SK-N-SH (cell line): ENCODE measurements at regions not wholly inside any gene's neighbourhood (a gene's known extent, or its start where the extent isn't known, plus 50 kb on each side); places are given as distances from the start of the nearest gene placed in this dataset.

ENCODE experiments used
- CTCF ChIA-PET: fragments of 300-600, 350-600 bp; formaldehyde crosslinking; extraction: SDS; loops from one replicate; lab custom pipeline; 2021; lab: Yijun Ruan, JAX
- POLR2A ChIA-PET: fragments of 350-600 bp; sonication (Branson Sonifier 250); formaldehyde crosslinking; extraction: SDS; loops from one replicate; lab custom pipeline; 2020; ENCODE audit warnings: antibody characterized with exemption, inconsistent platforms; lab: Yijun Ruan, JAX
- DNase-seq: peaks from one replicate; pipeline ENCODE4 v3.0.0; 2012
- H2AFZ ChIP-seq: fragments of 200-600 bp; sonication (generic); 2 replicates; pipeline ENCODE4 v1.8.1; 2016; ENCODE audit warnings: antibody characterized with exemption, mild to moderate bottlenecking, low read depth
- H3F3A ChIP-seq: fragments of 200-600 bp; sonication (generic); replicated peaks from 2 replicates; pipeline ENCODE3; 2016; ENCODE audit warnings: antibody characterized with exemption, mild to moderate bottlenecking; ENCODE audit not compliant: insufficient read depth
- H3K27ac ChIP-seq, 2 experiments: fragments of 200-500 bp in 1 of 2; fragments of 200-600 bp in 1 of 2; sonication (Bioruptor generic) in 1 of 2; sonication (generic), shearing (Covaris generic) in 1 of 2; 2 replicates each; pipeline versions ENCODE4 v1.5.1 to v1.6.1; 2014 to 2016; ENCODE audit warnings: low read depth in 2 of 2, inconsistent platforms in 1 of 2, low read length in 1 of 2, mild to moderate bottlenecking in 1 of 2, mixed read lengths in 1 of 2
- H3K27me3 ChIP-seq: fragments of 200-600 bp; sonication (generic), shearing (Covaris generic); 2 replicates; pipeline ENCODE4 v1.6.1; 2016; ENCODE audit warnings: mixed run types; ENCODE audit not compliant: insufficient read depth
- H3K36me3 ChIP-seq, 2 experiments: fragments of 200-500 bp in 1 of 2; fragments of 200-600 bp in 1 of 2; sonication (Bioruptor generic) in 1 of 2; sonication (generic) in 1 of 2; replicated peaks in 1 of 2; 2 replicates each; pipeline versions ENCODE3 to v1.5.1; 2014 to 2016; ENCODE audit warnings: low read length in 1 of 2, mild to moderate bottlenecking in 1 of 2; ENCODE audit not compliant: insufficient read depth in 2 of 2, control insufficient read depth in 1 of 2
- H3K4me1 ChIP-seq, 2 experiments: fragments of 200-500 bp in 1 of 2; fragments of 200-600 bp in 1 of 2; sonication (Bioruptor generic) in 1 of 2; sonication (generic), shearing (Covaris generic) in 1 of 2; 2 replicates each; pipeline versions ENCODE4 v1.5.1 to v1.6.1; 2014 to 2016; ENCODE audit warnings: low read depth in 1 of 2, low read length in 1 of 2, mixed run types in 1 of 2; ENCODE audit not compliant: insufficient read depth in 2 of 2, control insufficient read depth in 1 of 2
- H3K4me2 ChIP-seq: fragments of 200-600 bp; sonication (generic), shearing (Covaris generic); 2 replicates; pipeline ENCODE4 v1.6.1; 2017; ENCODE audit warnings: mixed run types
- H3K4me3 ChIP-seq, 2 experiments: fragments of 200-500 bp in 1 of 2; fragments of 200-600 bp in 1 of 2; sonication (Bioruptor generic) in 1 of 2; sonication (generic), shearing (Covaris generic) in 1 of 2; 2 replicates each; pipeline versions ENCODE4 v1.5.1 to v1.8.1; 2014 to 2016; ENCODE audit warnings: low read depth in 2 of 2, inconsistent platforms in 1 of 2, low read length in 1 of 2, mild to moderate bottlenecking in 1 of 2, mixed read lengths in 1 of 2, moderate library complexity in 1 of 2
- H3K79me2 ChIP-seq: fragments of 200-600 bp; sonication (generic); 2 replicates; pipeline ENCODE4 v1.8.1; 2017; ENCODE audit warnings: mild to moderate bottlenecking; ENCODE audit not compliant: insufficient read depth
- H3K9ac ChIP-seq: fragments of 200-600 bp; sonication (generic); 2 replicates; pipeline ENCODE4 v1.6.1; 2017; ENCODE audit warnings: mixed run types
- H3K9me2 ChIP-seq: fragments of 200-600 bp; sonication (generic); 2 replicates; pipeline ENCODE4 v1.6.1; 2017; ENCODE audit warnings: mixed run types
- H3K9me3 ChIP-seq: fragments of 200-600 bp; sonication (generic); 2 replicates; pipeline ENCODE4 v1.6.1; 2017; ENCODE audit warnings: mixed run types, mild to moderate bottlenecking, moderate library complexity
- H4K20me1 ChIP-seq: fragments of 200-600 bp; sonication (generic); 2 replicates; pipeline ENCODE4 v1.6.1; 2017; ENCODE audit warnings: mild to moderate bottlenecking, mixed run types; ENCODE audit not compliant: insufficient read depth
- CTCF ChIP-seq: fragments of 200-600 bp; sonication (generic); IDR thresholded peaks from 2 replicates; pipeline ENCODE4 v1.6.1; 2017; ENCODE audit warnings: antibody characterized with exemption, mild to moderate bottlenecking, moderate library complexity
- ELF1 ChIP-seq: IDR thresholded peaks from 2 replicates; pipeline ENCODE4 v1.4.0; 2012
- GABPA ChIP-seq: IDR thresholded peaks from 2 replicates; pipeline ENCODE4 v1.4.0; 2012; ENCODE audit warnings: low read depth, mild to moderate bottlenecking
- PBX3 ChIP-seq: IDR thresholded peaks from 2 replicates; pipeline ENCODE4; 2012
- RAD21 ChIP-seq: IDR thresholded peaks from 2 replicates; pipeline ENCODE4 v1.6.1; 2012; ENCODE audit warnings: mild to moderate bottlenecking, low read length
- RCOR1 ChIP-seq: fragments of 150-350 bp; IDR thresholded peaks from 2 replicates; pipeline ENCODE4 v1.6.1; 2017; ENCODE audit warnings: antibody characterized with exemption, low read length
- REST ChIP-seq: IDR thresholded peaks from 2 replicates; pipeline ENCODE4 v1.6.1; 2012; ENCODE audit warnings: mild to moderate bottlenecking, low read depth, low read length, moderate library complexity
- SIN3A ChIP-seq: IDR thresholded peaks from 2 replicates; pipeline ENCODE4 v1.6.1; 2012; ENCODE audit warnings: low read depth, mild to moderate bottlenecking, low read length, moderate library complexity, borderline replicate concordance
- TEAD4 ChIP-seq: IDR thresholded peaks from 2 replicates; pipeline ENCODE4 v1.4.0; 2012; ENCODE audit warnings: mild to moderate bottlenecking, borderline replicate concordance; ENCODE audit not compliant: insufficient read depth
- YY1 ChIP-seq: IDR thresholded peaks from 2 replicates; pipeline ENCODE4 v1.4.0; 2012; ENCODE audit warnings: low read depth, mild to moderate bottlenecking
- ZBTB33 ChIP-seq: IDR thresholded peaks from 2 replicates; pipeline ENCODE4 v1.4.0; 2012; ENCODE audit warnings: low read depth, borderline replicate concordance
- WGBS: methylation state at CpG from one replicate; pipeline ENCODE4 v1.1.6; 2017; ENCODE audit warnings: low lambda C conversion rate; 5-methylcytosine and 5-hydroxymethylcytosine counted together

GRCh38 chrX:21132686-21133393, 241.4 kb upstream of the CNKSR2 start:
- no peaks in the 10 kb centered on the region for H3F3A ChIP-seq
- H3K4me3 ChIP-seq, result no peak overlapping the region
- H3K27ac ChIP-seq, result no peak overlapping the region
- H3K9me2 ChIP-seq, result no peaks in the 10 kb centered on the region
- CTCF ChIA-PET, result no interaction called here
- no peaks in the 10 kb centered on the region for H3K36me3 ChIP-seq
- no peaks in the 10 kb centered on the region for H4K20me1 ChIP-seq
- no peaks in the 10 kb centered on the region for H3K9me3 ChIP-seq
- H3K27me3 ChIP-seq, result no peaks in the 10 kb centered on the region
- no peaks in the 10 kb centered on the region for H3K79me2 ChIP-seq
- H3K4me1 ChIP-seq, result no peaks in the 10 kb centered on the region
- no peak for DNase-seq
- H2AFZ ChIP-seq, result no peak overlapping the region
- WGBS, result 21% methylated on average over 4 of the region's 4 CpGs
- TF ChIP-seq REST (no peak), CTCF (no peak), SIN3A (no peak), PBX3 (no peak), RAD21 (no peak), GABPA (no peak), ELF1 (no peak), RCOR1 (no peak), TEAD4 (no peak), ZBTB33 (no peak), YY1 (no peak)
- no peak overlapping the region for H3K9ac ChIP-seq
- no peak overlapping the region for H3K4me2 ChIP-seq
- POLR2A ChIA-PET, result no interaction called here
